DND-41 (cell line): ENCODE measurements at regions not wholly inside any gene's neighbourhood (a gene's known extent, or its start where the extent isn't known, plus 50 kb on each side); places are given as distances from the start of the nearest gene placed in this dataset.
"Not testable (repeated sequence)": the region's sequence is repeated elsewhere in the genome, so short reads cannot be mapped to it uniquely, and the experiment has no call there.

Experiments
- ATAC-seq: fragments of 200-7000 bp; cut with Tn5 transposase; 3 replicates; pipeline ENCODE4 v1.9.1; 2021; ENCODE audit warnings: low read depth; ENCODE audit not compliant: insufficient read depth
- DNase-seq: peaks from one replicate; pipeline ENCODE4 v3.0.0-alpha.2; 2020
- H2AFZ ChIP-seq: 2 replicates; pipeline ENCODE4 v1.6.0; 2012; ENCODE audit warnings: low read depth, low read length
- H3K27ac ChIP-seq: 2 replicates; pipeline ENCODE4 v1.5.1; 2012; ENCODE audit warnings: low read length, inconsistent platforms
- H3K27me3 ChIP-seq: fragments of 200-600 bp; sonication (generic); 2 replicates; pipeline ENCODE4 v1.6.0; 2012; ENCODE audit warnings: low read length, mild to moderate bottlenecking, inconsistent platforms; ENCODE audit not compliant: insufficient read depth, poor library complexity
- H3K36me3 ChIP-seq: 2 replicates; pipeline ENCODE4 v1.5.1; 2012; ENCODE audit warnings: low read length, inconsistent platforms; ENCODE audit not compliant: insufficient read depth
- H3K4me1 ChIP-seq: 2 replicates; pipeline ENCODE4 v1.5.1; 2012; ENCODE audit warnings: mild to moderate bottlenecking, low read length; ENCODE audit not compliant: insufficient read depth
- H3K4me2 ChIP-seq: 2 replicates; pipeline ENCODE4 v1.6.0; 2012; ENCODE audit warnings: mild to moderate bottlenecking, moderate library complexity, low read length, inconsistent platforms; ENCODE audit not compliant: insufficient read depth
- H3K4me3 ChIP-seq, 2 experiments: fragments of 200-600 bp in 1 of 2; shearing (Covaris generic) in 1 of 2; 2 replicates each; pipeline ENCODE4 v1.5.1; 2012 to 2016; ENCODE audit warnings: inconsistent platforms in 2 of 2, low read length in 2 of 2, mild to moderate bottlenecking in 2 of 2, low read depth in 1 of 2, moderate library complexity in 1 of 2
- H3K79me2 ChIP-seq: 2 replicates; pipeline ENCODE4 v1.6.0; 2012; ENCODE audit warnings: low read length, inconsistent platforms; ENCODE audit not compliant: insufficient read depth
- H3K9ac ChIP-seq: 2 replicates; pipeline ENCODE4 v1.6.0; 2012; ENCODE audit warnings: low read depth, mild to moderate bottlenecking, inconsistent platforms, low read length, moderate library complexity
- H3K9me3 ChIP-seq: 2 replicates; pipeline ENCODE4 v1.5.1; 2012; ENCODE audit warnings: low read length, moderate library complexity, mild to moderate bottlenecking, inconsistent platforms; ENCODE audit not compliant: insufficient read depth, severe bottlenecking
- H4K20me1 ChIP-seq: 2 replicates; pipeline ENCODE4 v1.6.0; 2012; ENCODE audit warnings: low read length; ENCODE audit not compliant: insufficient read depth
- CTCF ChIP-seq: IDR thresholded peaks from 2 replicates; pipeline ENCODE4 v1.5.1; 2012; ENCODE audit warnings: borderline replicate concordance, low read length, moderate library complexity, mild to moderate bottlenecking; ENCODE audit not compliant: poor library complexity, severe bottlenecking; ENCODE audit errors: extremely low read depth
- EZH2 ChIP-seq: IDR thresholded peaks from 3 replicates; pipeline ENCODE4 v1.6.1; 2012; ENCODE audit warnings: borderline replicate concordance, low read depth, mild to moderate bottlenecking, moderate library complexity, low read length, inconsistent platforms; ENCODE audit not compliant: severe bottlenecking

DNA sequence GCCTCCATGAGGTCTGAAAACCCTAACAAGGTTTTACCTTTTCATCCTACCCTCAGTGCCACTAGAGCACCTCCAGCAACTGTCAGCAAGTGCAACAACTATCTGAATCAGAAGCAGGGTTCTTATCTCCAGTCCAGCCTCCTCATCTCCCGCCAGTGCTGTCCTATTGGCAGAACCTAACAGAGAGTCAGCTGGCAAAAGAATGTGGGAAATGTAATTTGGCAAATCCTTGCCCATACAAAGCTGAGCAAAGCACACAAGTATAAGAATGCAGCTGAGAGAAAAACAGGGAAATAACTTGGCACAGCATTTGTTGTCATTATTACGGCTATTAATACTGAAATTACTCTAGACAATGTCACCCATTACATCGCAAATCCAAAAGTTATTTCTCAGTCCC lies 124.2 kb downstream of the ATP6V1G3 start:
- TF ChIP-seq CTCF (no peak), EZH2 (no peak)
- H3K4me2 ChIP-seq, result no peak overlapping the region
- H4K20me1 ChIP-seq, result no peaks in the 10 kb centered on the region
- no peak overlapping the region for H2AFZ ChIP-seq
- no peak overlapping the region for H3K4me3 ChIP-seq
- H3K9ac ChIP-seq, result no peak overlapping the region
- DNase-seq, result no peak
- no peaks in the 10 kb centered on the region for H3K79me2 ChIP-seq
- no peaks in the 10 kb centered on the region for H3K4me1 ChIP-seq
- ATAC-seq, result no peak
- H3K27ac ChIP-seq, result no peak overlapping the region
- H3K9me3 ChIP-seq, result no peaks in the 10 kb centered on the region
- no peaks in the 10 kb centered on the region for H3K36me3 ChIP-seq
- H3K27me3 ChIP-seq, result no peaks in the 10 kb centered on the region

- Histone ChIP-seq H3K36me3 (no peaks in the 10 kb centered on the region), H3K79me2 (no peaks in the 10 kb centered on the region), H4K20me1 (no peaks in the 10 kb centered on the region), H2AFZ (no peak overlapping the region), H3K4me1 (no peaks in the 10 kb centered on the region), H3K9me3 (no peaks in the 10 kb centered on the region), H3K27ac (no peak overlapping the region), H3K27me3 (no peaks in the 10 kb centered on the region), H3K4me3 (no peak overlapping the region), H3K4me2 (no peak overlapping the region), H3K9ac (no peak overlapping the region)
- DNase-seq (no peak), ATAC-seq (no peak)
- no peak for TF ChIP-seq EZH2
- no peak for TF ChIP-seq CTCF
Measured at GRCh38 chr1:198411240-198411639, 129.2 kb downstream of the ATP6V1G3 start.

DNA sequence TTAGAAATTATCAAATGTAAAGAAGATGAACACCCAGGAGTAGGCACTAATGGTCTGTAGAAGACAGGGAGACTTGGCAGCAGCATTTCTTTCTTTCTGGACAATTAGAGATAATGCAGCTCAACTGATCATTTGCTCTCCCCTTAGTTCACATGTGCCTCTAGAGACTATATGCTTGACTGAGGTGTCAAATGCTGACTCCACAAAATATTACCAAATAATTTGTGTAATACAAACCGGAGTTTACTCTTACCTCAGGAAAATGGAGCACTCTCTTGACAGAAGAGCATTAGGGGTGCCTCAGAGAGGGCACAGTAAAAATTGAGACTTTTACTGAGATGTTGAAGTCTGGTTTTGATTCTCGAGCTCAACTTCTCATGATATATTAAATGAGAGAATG lies 131.8 kb downstream of the ATP6V1G3 start:
- DNase-seq (no peak), ATAC-seq (no peak)
- no peaks in the 10 kb centered on the region for H3K36me3 ChIP-seq
- H3K4me1 ChIP-seq, result no peaks in the 10 kb centered on the region
- TF ChIP-seq CTCF, result no peak
- no peak for TF ChIP-seq EZH2
- H4K20me1 ChIP-seq, result no peaks in the 10 kb centered on the region
- H3K27me3 ChIP-seq, result no peaks in the 10 kb centered on the region
- H3K27ac ChIP-seq, result no peak overlapping the region
- no peak overlapping the region for H3K4me3 ChIP-seq
- no peak overlapping the region for H2AFZ ChIP-seq
- H3K9ac ChIP-seq, result no peak overlapping the region
- H3K79me2 ChIP-seq, result no peaks in the 10 kb centered on the region
- no peaks in the 10 kb centered on the region for H3K9me3 ChIP-seq
- H3K4me2 ChIP-seq, result no peak overlapping the region

DNA sequence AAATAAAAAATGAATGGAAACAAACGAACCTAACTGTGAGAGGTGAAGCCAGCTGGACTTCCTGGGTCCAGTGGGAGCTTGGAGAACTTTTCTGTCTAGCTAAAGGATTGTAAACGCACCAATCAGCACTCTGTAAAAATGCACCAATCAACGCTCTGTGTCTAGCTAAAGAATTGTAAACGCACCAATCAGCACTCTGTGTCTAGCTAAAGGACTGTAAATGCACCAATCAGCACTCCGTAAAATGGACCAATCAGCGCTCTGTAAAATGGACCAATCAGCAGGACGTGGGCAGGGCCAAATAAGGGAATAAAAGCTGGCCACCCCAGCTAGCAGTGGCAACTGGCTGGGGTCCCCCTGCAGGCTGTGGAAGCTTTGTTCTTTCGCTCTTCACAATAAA lies 135.8 kb downstream of the ATP6V1G3 start:
- ATAC-seq, H3K9me3 ChIP-seq, H4K20me1 ChIP-seq, DNase-seq, H2AFZ ChIP-seq, H3K9ac ChIP-seq, H3K4me1 ChIP-seq, H3K4me2 ChIP-seq, H3K27me3 ChIP-seq, H3K4me3 ChIP-seq, H3K36me3 ChIP-seq, H3K79me2 ChIP-seq, H3K27ac ChIP-seq: not testable (repeated sequence)
